ENCODE measurements at regions not wholly inside any gene's neighbourhood (a gene's known extent, or its start where the extent isn't known, plus 50 kb on each side); places are given as distances from the start of the nearest gene placed in this dataset.

GRCh38 chr11:36930256-36930655 is 332.2 kb upstream of the RAG2 start:
- DNase-seq, result no peak

- DNase-seq, result no peak
Measured at GRCh38 chr11:36929401-36929800, 331.4 kb upstream of the RAG2 start.

GRCh38 chr11:36928621-36929020 is 330.6 kb upstream of the RAG2 start:
- DNase-seq, result no peak

- DNase-seq, result no peak
Measured at GRCh38 chr11:36899800-36900199, 301.8 kb upstream of the RAG2 start.

- no peak for DNase-seq
Measured at GRCh38 chr11:36890841-36891240, 292.8 kb upstream of the RAG2 start.

GRCh38 chr11:36890121-36890679 is 292.2 kb upstream of the RAG2 start:
- no peak for DNase-seq

GRCh38 chr11:36885154-36885553 is 287.1 kb upstream of the RAG2 start:
- no peak for DNase-seq

- DNase-seq, result no peak
Measured at GRCh38 chr11:36878737-36879136, 280.7 kb upstream of the RAG2 start.

GRCh38 chr11:36877149-36877548 is 279.1 kb upstream of the RAG2 start:
- no peak for DNase-seq

- no peak for DNase-seq
Measured at GRCh38 chr11:36876266-36876665, 278.2 kb upstream of the RAG2 start.

GRCh38 chr11:36874291-36874690 is 276.3 kb upstream of the RAG2 start:
- no peak for DNase-seq

GRCh38 chr11:36870361-36870760 is 272.3 kb upstream of the RAG2 start:
- DNase-seq, result no peak

GRCh38 chr11:36868380-36868779 is 270.3 kb upstream of the RAG2 start:
- no peak for DNase-seq

GRCh38 chr11:36865846-36866245 is 267.8 kb upstream of the RAG2 start:
- DNase-seq, result no peak

GRCh38 chr11:36854875-36855274 is 256.8 kb upstream of the RAG2 start:
- DNase-seq, result no peak

- DNase-seq, result no peak
Measured at GRCh38 chr11:36848660-36849059, 250.6 kb upstream of the RAG2 start.

- DNase-seq, result no peak
Measured at GRCh38 chr11:36840378-36840777, 242.3 kb upstream of the RAG2 start.

GRCh38 chr11:36837831-36838437 is 239.9 kb upstream of the RAG2 start:
- DNase-seq, result no peak

- no peak for DNase-seq
Measured at GRCh38 chr11:36825251-36825650, 227.2 kb upstream of the RAG2 start.

GRCh38 chr11:36824349-36824748 is 226.3 kb upstream of the RAG2 start:
- no peak for DNase-seq

- DNase-seq, result no peak
Measured at GRCh38 chr11:36822829-36823228, 224.8 kb upstream of the RAG2 start.

GRCh38 chr11:36818410-36818809 is 220.4 kb upstream of the RAG2 start:
- DNase-seq, result no peak

GRCh38 chr11:36817336-36817965 is 219.4 kb upstream of the RAG2 start:
- DNase-seq, result no peak

- DNase-seq, result no peak
Measured at GRCh38 chr11:36809303-36809702, 211.3 kb upstream of the RAG2 start.

- DNase-seq, result no peak
Measured at GRCh38 chr11:36807871-36808270, 209.8 kb upstream of the RAG2 start.

Measured in NCI-H526 treated with DMSO at 0.1 percent for 48 hours (cell line).